Transverse colon (tissue), 4 donors: ENCODE measurements at regions not wholly inside any gene's neighbourhood (a gene's known extent, or its start where the extent isn't known, plus 50 kb on each side); places are given as distances from the start of the nearest gene placed in this dataset.
"Not testable (repeated sequence)": the region's sequence is repeated elsewhere in the genome, so short reads cannot be mapped to it uniquely, and the experiment has no call there.

Source experiments
- DNase-seq: peaks from one replicate; pipeline ENCODE4 v3.0.0-alpha.2; 2019
- H3K27ac ChIP-seq, 4 donors: fragments of 200-600 bp; sonication (generic); 2 replicates each; pipeline ENCODE4 v1.5.1; 2016 to 2018; ENCODE audit warnings: inconsistent platforms in 4 of 4
- H3K27me3 ChIP-seq: fragments of 200-600 bp; sonication (generic); 2 replicates; pipeline ENCODE4 v1.5.1; 2017; ENCODE audit warnings: inconsistent platforms
- H3K36me3 ChIP-seq, 4 donors: fragments of 200-600 bp; sonication (generic); 2 replicates each; pipeline ENCODE4 v1.5.1; 2017 to 2019; ENCODE audit warnings: inconsistent platforms in 4 of 4
- H3K4me1 ChIP-seq, 4 donors: fragments of 200-600 bp; sonication (generic); 2 replicates each; pipeline ENCODE4 v1.5.1; 2017 to 2020; ENCODE audit warnings: inconsistent platforms in 4 of 4
- H3K4me3 ChIP-seq, 4 donors: fragments of 200-600 bp; sonication (generic); 1 replicate in 1 of 4; 2 replicates in 3 of 4; pipeline versions ENCODE4 v1.5.1 to v1.6.1; 2017 to 2019; ENCODE audit warnings: inconsistent platforms in 4 of 4
- H3K9me3 ChIP-seq, 2 donors: fragments of 200-600 bp; sonication (generic); 2 replicates each; pipeline ENCODE4 v1.5.1; 2017 to 2019; ENCODE audit warnings: inconsistent platforms in 2 of 2
- CTCF ChIP-seq, 5 experiments: fragments of 200-600 bp in 3 of 5; fragments of 450-650 bp in 2 of 5; sonication (generic) in 3 of 5; IDR thresholded peaks; 1 replicate in 2 of 5; 2 replicates in 3 of 5; pipeline ENCODE4 v1.5.1; 2016 to 2017; ENCODE audit warnings: antibody characterized with exemption in 5 of 5, inconsistent platforms in 3 of 5, mild to moderate bottlenecking in 2 of 5, moderate library complexity in 1 of 5
- EP300 ChIP-seq: sonication (generic); formaldehyde crosslinking; IDR thresholded peaks from one replicate; pipeline ENCODE4 v1.6.1; 2017; ENCODE audit warnings: antibody characterized with exemption, low read depth
- POLR2A ChIP-seq: fragments of 450-650 bp; IDR thresholded peaks from one replicate; pipeline ENCODE4 v1.6.1; 2016; ENCODE audit warnings: antibody characterized with exemption, mild to moderate bottlenecking, moderate library complexity
- POLR2AphosphoS5 ChIP-seq, 3 donors: sonication (generic); formaldehyde crosslinking; IDR thresholded peaks; one replicate each; pipeline ENCODE4 v1.6.1; 2016; ENCODE audit warnings: antibody characterized with exemption in 3 of 3
- WGBS, 2 donors: methylation state at CpG; one replicate each; pipeline ENCODE4 v1.1.5; 2018; ENCODE audit warnings: low coverage in 1 of 2; 5-methylcytosine and 5-hydroxymethylcytosine counted together
- in situ Hi-C, 4 donors: fragments of 200-750 bp; cut with MboI; loops; one replicate each; pipeline versions ENCODE4 v1.15.0 to v1.15.1; 2017; ENCODE audit warnings: low sequenced_read_pairs in 3 of 4, low pct_ligation_motif_present in 1 of 4, low pct_unique_long_range_greater_than_20kb in 1 of 4
- intact Hi-C: fragments of 100-400 bp; cut with DNase I; formaldehyde crosslinking; loops from one replicate; pipeline ENCODE4 v1.15.1; 2023; ENCODE audit warnings: low total_unique reads

- intact Hi-C loops = no loop called here
Measured at GRCh38 chr17:71593078-71593477, 527.7 kb upstream of the SOX9 start.

GRCh38 chr17:71599583-71599982 is 521.2 kb upstream of the SOX9 start:
- H3K9me3 ChIP-seq, H3K36me3 ChIP-seq, H3K27me3 ChIP-seq, intact Hi-C loops, H3K4me3 ChIP-seq, H3K27ac ChIP-seq, DNase-seq, in situ Hi-C loops: not testable (repeated sequence)
- peaks cover 7 to 24% (median 11%) of the 10 kb centered on the region in 4 donors for H3K4me1 ChIP-seq
- WGBS, 2 donors = 100% methylated on average over 1 of the region's 1 CpG

More at GRCh38 chr17:71593078-71593477, 527.7 kb upstream of the SOX9 start:
- no peak for DNase-seq
- H3K27ac ChIP-seq = no peak overlapping the region
- no peaks in the 10 kb centered on the region for H3K4me1 ChIP-seq
- in situ Hi-C loops = no loop called here
- H3K27me3 ChIP-seq = no peaks in the 10 kb centered on the region
- no peaks in the 10 kb centered on the region for H3K9me3 ChIP-seq
- no peaks in the 10 kb centered on the region for H3K36me3 ChIP-seq
- TF ChIP-seq CTCF (IDR thresholded peaks at IDR 0.05) (no peak), POLR2A (no peak), EP300 (no peak), POLR2AphosphoS5 (IDR thresholded peaks at IDR 0.05) (no peak)
- WGBS, 2 donors = 93% methylated on average over 1 of the region's 1 CpG; no CpG with 5 or more reads in 1 of the 2 donors
- no peak overlapping the region for H3K4me3 ChIP-seq

GRCh38 chr17:71600137-71600789 is 520.6 kb upstream of the SOX9 start:
- no peaks in the 10 kb centered on the region for H3K9me3 ChIP-seq
- H3K27ac ChIP-seq = no peak overlapping the region
- 44 to 49% methylated on average over 6 to 8 of the region's 8 CpGs for WGBS, 2 donors
- peaks cover 7 to 24% (median 11%) of the 10 kb centered on the region in 4 donors for H3K4me1 ChIP-seq
- in situ Hi-C loops = loop anchor here in 1 of 4 donors (10.0 kb wide), 1 partner anchor 55 kb away; no protein-coding TSS in a partner anchor
- TF ChIP-seq CTCF (IDR thresholded peaks at IDR 0.05) (no peak), EP300 (no peak), POLR2AphosphoS5 (IDR thresholded peaks at IDR 0.05) (no peak), POLR2A (no peak)
- H3K27me3 ChIP-seq = no peaks in the 10 kb centered on the region
- no peak overlapping the region for H3K4me3 ChIP-seq
- intact Hi-C loops = no loop called here
- no peak for DNase-seq
- H3K36me3 ChIP-seq = no peaks in the 10 kb centered on the region

- Histone ChIP-seq H3K9me3 (no peaks in the 10 kb centered on the region), H3K4me1 (peaks cover 7 to 24% (median 11%) of the 10 kb centered on the region in 4 donors), H3K27me3 (no peaks in the 10 kb centered on the region), H3K36me3 (no peaks in the 10 kb centered on the region), H3K27ac (peak overlapping the region in 3 of 4 donors; percentile 13 to 36 (median 23)), H3K4me3 (no peak overlapping the region)
- 26 to 30% methylated on average over 4 of the region's 4 CpGs for WGBS, 2 donors
- in situ Hi-C loops (loop anchor here in 1 of 4 donors (10.0 kb wide), 1 partner anchor 57 kb away; no protein-coding TSS in a partner anchor), intact Hi-C loops (no loop called here)
- no peak for DNase-seq
- no peak for TF ChIP-seq CTCF (IDR thresholded peaks at IDR 0.05)
- no peak for TF ChIP-seq POLR2AphosphoS5 (IDR thresholded peaks at IDR 0.05)
- no peak for TF ChIP-seq EP300
- no peak for TF ChIP-seq POLR2A
Measured at GRCh38 chr17:71601894-71602504, 518.8 kb upstream of the SOX9 start.
